MM.1S (cell line): ENCODE measurements at regions not wholly inside any gene's neighbourhood (a gene's known extent, or its start where the extent isn't known, plus 50 kb on each side); places are given as distances from the start of the nearest gene placed in this dataset.

ENCODE experiments used
- DNase-seq: peaks from one replicate; pipeline ENCODE4 v3.0.0-alpha.2; 2015
- H2AFZ ChIP-seq: fragments of 300-600 bp; sonication (generic); 2 replicates; pipeline ENCODE4 v1.6.0; 2016; ENCODE audit warnings: antibody characterized with exemption, low read length
- H3F3A ChIP-seq: fragments of 300-600 bp; sonication (generic); 2 replicates; pipeline ENCODE4 v1.6.1; 2016; ENCODE audit warnings: mild to moderate bottlenecking, antibody characterized with exemption, low read length, moderate library complexity, mixed read lengths; ENCODE audit not compliant: insufficient read depth
- H3K27ac ChIP-seq: fragments of 300-600 bp; sonication (generic); 2 replicates; pipeline ENCODE4 v1.5.1; 2016; ENCODE audit warnings: mild to moderate bottlenecking, low read length
- H3K27me3 ChIP-seq: fragments of 300-600 bp; sonication (generic); replicated peaks from 2 replicates; pipeline ENCODE4 v1.6.0; 2016; ENCODE audit warnings: low read length; ENCODE audit not compliant: insufficient read depth
- H3K36me3 ChIP-seq: fragments of 300-600 bp; sonication (generic); replicated peaks from 2 replicates; pipeline ENCODE4 v1.6.1; 2016; ENCODE audit warnings: mild to moderate bottlenecking, low read length, mixed read lengths; ENCODE audit not compliant: insufficient read depth
- H3K4me1 ChIP-seq: fragments of 300-600 bp; sonication (generic); 2 replicates; pipeline ENCODE4 v1.6.1; 2016; ENCODE audit warnings: low read length, mixed read lengths
- H3K4me2 ChIP-seq: fragments of 300-600 bp; sonication (generic); 2 replicates; pipeline ENCODE4 v1.6.0; 2016; ENCODE audit warnings: low read depth, low read length
- H3K4me3 ChIP-seq: fragments of 300-600 bp; sonication (generic); 2 replicates; pipeline ENCODE4 v1.5.1; 2016; ENCODE audit warnings: low read length, mixed read lengths
- H3K79me2 ChIP-seq: fragments of 300-600 bp; sonication (generic); 2 replicates; pipeline ENCODE4 v1.6.1; 2016; ENCODE audit warnings: mixed run types, low read length, mixed read lengths
- H3K9ac ChIP-seq: fragments of 300-600 bp; sonication (generic); 2 replicates; pipeline ENCODE4 v1.6.1; 2016; ENCODE audit warnings: low read length, mixed read lengths
- H3K9me2 ChIP-seq: fragments of 300-600 bp; sonication (generic); replicated peaks from 2 replicates; pipeline ENCODE4 v1.6.1; 2016; ENCODE audit warnings: mild to moderate bottlenecking, low read length, mixed read lengths; ENCODE audit not compliant: insufficient read depth
- H3K9me3 ChIP-seq: fragments of 300-600 bp; sonication (generic); replicated peaks from 2 replicates; pipeline ENCODE4 v1.6.1; 2016; ENCODE audit warnings: mild to moderate bottlenecking, low read length, mixed read lengths; ENCODE audit not compliant: insufficient read depth
- H4K20me1 ChIP-seq: fragments of 300-600 bp; sonication (generic); 2 replicates; pipeline ENCODE4 v1.6.1; 2016; ENCODE audit warnings: mild to moderate bottlenecking, low read length, moderate library complexity, mixed read lengths; ENCODE audit not compliant: insufficient read depth
- CTCF ChIP-seq: fragments of 300-600 bp; sonication (generic); IDR thresholded peaks from 2 replicates; pipeline ENCODE4 v1.5.1; 2016; ENCODE audit warnings: antibody characterized with exemption, low read length, mixed read lengths
- EZH2 ChIP-seq: fragments of 300-600 bp; sonication (generic); optimal IDR thresholded peaks from 2 replicates; pipeline ENCODE3; 2017; ENCODE audit warnings: low read depth, mild to moderate bottlenecking, antibody characterized with exemption, low read length, mixed read lengths
- EZH2phosphoT487 ChIP-seq: fragments of 300-600 bp; sonication (generic); IDR thresholded peaks from 2 replicates; pipeline ENCODE4 v1.6.1; 2018; ENCODE audit warnings: antibody characterized with exemption, low read length

- H4K20me1 ChIP-seq, result no peaks in the 10 kb centered on the region
- no peak overlapping the region for H3K27ac ChIP-seq
- no peak overlapping the region for H2AFZ ChIP-seq
- no peak overlapping the region for H3K9ac ChIP-seq
- DNase-seq, result no peak
- no peak overlapping the region for H3K4me3 ChIP-seq
- H3K27me3 ChIP-seq, result no peaks in the 10 kb centered on the region
- no peaks in the 10 kb centered on the region; the same call in 1 of the 2 replicates for H3K4me1 ChIP-seq
- H3K79me2 ChIP-seq, result no peaks in the 10 kb centered on the region
- TF ChIP-seq CTCF, result no peak
- no peak for TF ChIP-seq EZH2phosphoT487
- TF ChIP-seq EZH2, result no peak
- H3K36me3 ChIP-seq, result no peaks in the 10 kb centered on the region
- no peak overlapping the region for H3K4me2 ChIP-seq
- no peaks in the 10 kb centered on the region for H3K9me3 ChIP-seq
- H3K9me2 ChIP-seq, result no peaks in the 10 kb centered on the region
- no peaks in the 10 kb centered on the region for H3F3A ChIP-seq
Observed at GRCh38 chr1:229950908-229951307, 116.1 kb upstream of the GALNT2 start.

- Histone ChIP-seq H2AFZ (no peak overlapping the region), H3K4me2 (no peak overlapping the region), H3F3A (no peaks in the 10 kb centered on the region), H3K36me3 (no peaks in the 10 kb centered on the region), H3K4me3 (no peak overlapping the region), H3K27ac (no peak overlapping the region), H3K9me2 (no peaks in the 10 kb centered on the region), H3K27me3 (no peaks in the 10 kb centered on the region), H3K79me2 (no peaks in the 10 kb centered on the region), H3K9ac (no peak overlapping the region), H3K4me1 (no peaks in the 10 kb centered on the region; the same call in 1 of the 2 replicates), H3K9me3 (no peaks in the 10 kb centered on the region), H4K20me1 (no peaks in the 10 kb centered on the region)
- TF ChIP-seq CTCF, result no peak
- DNase-seq, result no peak
Observed at GRCh38 chr1:229951856-229952534, 115.0 kb upstream of the GALNT2 start.

- no peaks in the 10 kb centered on the region for H4K20me1 ChIP-seq
- H3K9me3 ChIP-seq, result no peaks in the 10 kb centered on the region
- H3F3A ChIP-seq, result no peaks in the 10 kb centered on the region
- no peak for DNase-seq
- no peak overlapping the region for H3K27ac ChIP-seq
- H2AFZ ChIP-seq, result 0 out of 2 replicates have a peak overlapping the region, but pooled peaks have one; percentile 3
- no peaks in the 10 kb centered on the region for H3K79me2 ChIP-seq
- H3K9me2 ChIP-seq, result no peaks in the 10 kb centered on the region
- no peaks in the 10 kb centered on the region; the same call in 1 of the 2 replicates for H3K4me1 ChIP-seq
- TF ChIP-seq EZH2 (no peak), CTCF (no peak), EZH2phosphoT487 (no peak)
- H3K4me2 ChIP-seq, result no peak overlapping the region
- no peaks in the 10 kb centered on the region for H3K27me3 ChIP-seq
- H3K9ac ChIP-seq, result no peak overlapping the region
- no peaks in the 10 kb centered on the region for H3K36me3 ChIP-seq
- H3K4me3 ChIP-seq, result no peak overlapping the region
Observed at GRCh38 chr1:229952670-229953520, 114.1 kb upstream of the GALNT2 start.
